HCT116 (cell line): ENCODE measurements at regions not wholly inside any gene's neighbourhood (a gene's known extent, or its start where the extent isn't known, plus 50 kb on each side); places are given as distances from the start of the nearest gene placed in this dataset.

Source experiments
- ATAC-seq: fragments of 200-7000 bp; cut with Tn5 transposase; 2 replicates; pipeline ENCODE4 v1.9.1; 2020; ENCODE audit warnings: mild to moderate bottlenecking, moderate library complexity
- BruUV-seq: library from RNA; stranded (reverse); fragments of 400-500 nt; replicated peaks from 2 replicates; lab custom pipeline; 2021; lab: Mats Ljungman, UMichigan
- CTCF ChIA-PET: fragments of 300-600 bp; sonication (Branson Sonifier 250); formaldehyde crosslinking; loops from one replicate; lab custom pipeline; 2021; ENCODE audit warnings: antibody characterized with exemption; lab: Charles Lee
- POLR2A ChIA-PET: fragments of 300-600, 350-600 bp; sonication (Branson Sonifier 250); formaldehyde crosslinking; loops from one replicate; lab custom pipeline; 2021; ENCODE audit warnings: antibody characterized with exemption; lab: Charles Lee
- RAD21 ChIA-PET, 2 experiments: fragments of 300-600 bp; sonication (Branson Sonifier 250); formaldehyde crosslinking; loops; one replicate each; lab custom pipeline; 2023; ENCODE audit warnings: low total read pairs in 2 of 2; ENCODE audit not compliant: uncharacterized antibody in 2 of 2, unreplicated experiment in 2 of 2, low non-redundant PET in 1 of 2; lab: Charles Lee
- DNase-seq: peaks from one replicate; pipeline ENCODE4 v3.0.0-alpha.2; 2010; ENCODE audit warnings: low read depth, low spot score
- H2AFZ ChIP-seq: fragments of 200-600 bp; shearing (Covaris generic), sonication (generic); 2 replicates; pipeline ENCODE4 v1.6.1; 2017; ENCODE audit warnings: low read depth, mixed run types, mixed read lengths, antibody characterized with exemption, low read length; ENCODE audit not compliant: poor library complexity, severe bottlenecking
- H3K27ac ChIP-seq: 2 replicates; pipeline ENCODE4 v1.5.1; 2012; ENCODE audit warnings: low read depth, low read length
- H3K27me3 ChIP-seq: fragments of 200-600 bp; sonication (generic); 2 replicates; pipeline ENCODE4 v1.6.1; 2016; ENCODE audit warnings: mixed run types, low read length, mixed read lengths; ENCODE audit not compliant: insufficient read depth
- H3K36me3 ChIP-seq, 2 experiments: fragments of 200-500 bp in 1 of 2; fragments of 200-600 bp in 1 of 2; sonication (Bioruptor generic) in 1 of 2; sonication (generic) in 1 of 2; 2 replicates each; pipeline versions ENCODE4 v1.5.1 to v1.6.1; 2014 to 2016; ENCODE audit warnings: low read length in 2 of 2, inconsistent platforms in 1 of 2, mixed read lengths in 1 of 2, mixed run types in 1 of 2; ENCODE audit not compliant: insufficient read depth in 2 of 2, control insufficient read depth in 1 of 2
- H3K4me1 ChIP-seq, 2 experiments: fragments of 200-600 bp in 1 of 2; sonication (generic) in 1 of 2; 2 replicates each; pipeline versions ENCODE4 v1.5.1 to v1.6.1; 2012 to 2017; ENCODE audit warnings: low read length in 2 of 2, inconsistent platforms in 1 of 2, mild to moderate bottlenecking in 1 of 2, mixed read lengths in 1 of 2, mixed run types in 1 of 2, moderate library complexity in 1 of 2; ENCODE audit not compliant: insufficient read depth in 2 of 2, control insufficient read depth in 1 of 2
- H3K4me2 ChIP-seq: fragments of 200-600 bp; sonication (generic); 2 replicates; pipeline ENCODE4 v1.6.1; 2017; ENCODE audit warnings: mixed run types, low read length, mixed read lengths
- H3K4me3 ChIP-seq, 2 experiments: fragments of 200-600 bp in 1 of 2; sonication (generic) in 1 of 2; replicated peaks in 1 of 2; 2 replicates each; pipeline ENCODE4 v1.5.1; 2011 to 2016; ENCODE audit warnings: low read length in 2 of 2, control low read depth in 1 of 2, low read depth in 1 of 2, mild to moderate bottlenecking in 1 of 2, mixed read lengths in 1 of 2, mixed run types in 1 of 2
- H3K79me2 ChIP-seq: fragments of 200-600 bp; sonication (generic); 2 replicates; pipeline ENCODE4 v1.6.1; 2017; ENCODE audit warnings: mild to moderate bottlenecking, mixed run types, low read length, moderate library complexity, mixed read lengths; ENCODE audit not compliant: insufficient read depth
- H3K9ac ChIP-seq: fragments of 200-600 bp; sonication (generic); 2 replicates; pipeline ENCODE4 v1.6.1; 2016; ENCODE audit warnings: low read length, mixed read lengths
- H3K9me2 ChIP-seq: fragments of 200-600 bp; sonication (generic), shearing (Covaris generic); 2 replicates; pipeline ENCODE4 v1.6.1; 2017; ENCODE audit warnings: mixed run types, mild to moderate bottlenecking, moderate library complexity; ENCODE audit not compliant: insufficient read depth
- H3K9me3 ChIP-seq, 2 experiments: fragments of 200-500 bp in 1 of 2; fragments of 200-600 bp in 1 of 2; sonication (Bioruptor generic) in 1 of 2; sonication (generic) in 1 of 2; 2 replicates each; pipeline ENCODE4 v1.6.1; 2014 to 2017; ENCODE audit warnings: low read length in 2 of 2, mixed read lengths in 2 of 2, inconsistent platforms in 1 of 2, low read depth in 1 of 2, mild to moderate bottlenecking in 1 of 2, mixed run types in 1 of 2, moderate library complexity in 1 of 2; ENCODE audit not compliant: control insufficient read depth in 1 of 2, insufficient read depth in 1 of 2
- H4K20me1 ChIP-seq: fragments of 200-600 bp; sonication (generic), shearing (Covaris generic); 2 replicates; pipeline ENCODE4 v1.6.1; 2017; ENCODE audit warnings: mixed run types, mild to moderate bottlenecking, moderate library complexity; ENCODE audit not compliant: insufficient read depth
- CBX3 ChIP-seq: IDR thresholded peaks from 2 replicates; pipeline ENCODE4 v1.6.1; 2012; ENCODE audit warnings: low read depth
- CTCF ChIP-seq, 3 experiments: fragments of 200-600 bp in 1 of 3; sonication (generic) in 1 of 3; IDR thresholded peaks in 2 of 3; conservative IDR thresholded peaks in 1 of 3; 2 replicates each; pipeline ENCODE4 v1.5.1; 2012 to 2017; ENCODE audit warnings: low read depth in 2 of 3, low read length in 2 of 3, antibody characterized with exemption in 1 of 3, borderline replicate concordance in 1 of 3, control low read depth in 1 of 3, mild to moderate bottlenecking in 1 of 3, mixed read lengths in 1 of 3, mixed run types in 1 of 3, moderate library complexity in 1 of 3; ENCODE audit not compliant: insufficient read depth in 1 of 3
- EGR1 ChIP-seq: IDR thresholded peaks from 2 replicates; pipeline ENCODE4 v1.6.1; 2012; ENCODE audit warnings: low read depth
- JUND ChIP-seq: IDR thresholded peaks from 2 replicates; pipeline ENCODE4 v1.6.1; 2012
- POLR2A ChIP-seq: IDR thresholded peaks from 2 replicates; pipeline ENCODE4 v1.7.0; 2011; ENCODE audit warnings: borderline replicate concordance; ENCODE audit not compliant: insufficient read depth, insufficient read length; ENCODE audit errors: extremely low read depth
- YY1 ChIP-seq: IDR thresholded peaks from 2 replicates; pipeline ENCODE4 v1.6.1; 2011; ENCODE audit warnings: low read length, low read depth, moderate library complexity, mild to moderate bottlenecking; ENCODE audit not compliant: insufficient replicate concordance; ENCODE audit errors: extremely low read depth
- ZFX ChIP-seq: fragments of 450-650 bp; IDR thresholded peaks from 2 replicates; pipeline ENCODE4 v1.6.1; 2017
- ZNF274 ChIP-seq: fragments of 200-500 bp; sonication (Bioruptor generic); IDR thresholded peaks from 2 replicates; pipeline ENCODE4 v1.6.1; 2014; ENCODE audit warnings: mild to moderate bottlenecking, low read depth, low read length, inconsistent platforms
- intact Hi-C: fragments of 100-400 bp; cut with micrococcal nuclease; formaldehyde crosslinking; loops from 2 replicates; pipeline ENCODE4 v1.10.0; 2022
- TF ChIP-seq, protein P1 (sequence below): IDR thresholded peaks from 2 replicates; pipeline ENCODE4 v1.6.1; 2012
- TF ChIP-seq, protein P2 (sequence below): IDR thresholded peaks from 2 replicates; pipeline ENCODE4 v1.6.1; 2011; ENCODE audit warnings: mild to moderate bottlenecking, low read length, moderate library complexity; ENCODE audit not compliant: insufficient replicate concordance; ENCODE audit errors: extremely low read depth

GRCh38 chr10:74760086-74760979, 66.1 kb upstream of the KAT6B start:
- no peak overlapping the region for H3K4me2 ChIP-seq
- no peak overlapping the region for H3K9ac ChIP-seq
- intact Hi-C loops: no loop called here
- no peaks in the 10 kb centered on the region for H3K9me3 ChIP-seq
- H3K27ac ChIP-seq: no peak overlapping the region
- no peak for TF ChIP-seq JUND
- no peak for TF ChIP-seq ZFX
- TF ChIP-seq, protein P1, sequence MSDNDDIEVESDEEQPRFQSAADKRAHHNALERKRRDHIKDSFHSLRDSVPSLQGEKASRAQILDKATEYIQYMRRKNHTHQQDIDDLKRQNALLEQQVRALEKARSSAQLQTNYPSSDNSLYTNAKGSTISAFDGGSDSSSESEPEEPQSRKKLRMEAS: no peak
- TF ChIP-seq CTCF (IDR thresholded peaks at IDR 0.05 in 2 of 3, conservative IDR thresholded peaks at IDR 0.05 in 1 of 3; ENCODE audit: borderline replicate concordance in 1 of 3, insufficient read depth in 1 of 3, low read depth in 2 of 3, low read length in 2 of 3): no peak
- TF ChIP-seq EGR1: no peak
- TF ChIP-seq ZNF274: no peak
- TF ChIP-seq CBX3: no peak
- TF ChIP-seq, protein P2, sequence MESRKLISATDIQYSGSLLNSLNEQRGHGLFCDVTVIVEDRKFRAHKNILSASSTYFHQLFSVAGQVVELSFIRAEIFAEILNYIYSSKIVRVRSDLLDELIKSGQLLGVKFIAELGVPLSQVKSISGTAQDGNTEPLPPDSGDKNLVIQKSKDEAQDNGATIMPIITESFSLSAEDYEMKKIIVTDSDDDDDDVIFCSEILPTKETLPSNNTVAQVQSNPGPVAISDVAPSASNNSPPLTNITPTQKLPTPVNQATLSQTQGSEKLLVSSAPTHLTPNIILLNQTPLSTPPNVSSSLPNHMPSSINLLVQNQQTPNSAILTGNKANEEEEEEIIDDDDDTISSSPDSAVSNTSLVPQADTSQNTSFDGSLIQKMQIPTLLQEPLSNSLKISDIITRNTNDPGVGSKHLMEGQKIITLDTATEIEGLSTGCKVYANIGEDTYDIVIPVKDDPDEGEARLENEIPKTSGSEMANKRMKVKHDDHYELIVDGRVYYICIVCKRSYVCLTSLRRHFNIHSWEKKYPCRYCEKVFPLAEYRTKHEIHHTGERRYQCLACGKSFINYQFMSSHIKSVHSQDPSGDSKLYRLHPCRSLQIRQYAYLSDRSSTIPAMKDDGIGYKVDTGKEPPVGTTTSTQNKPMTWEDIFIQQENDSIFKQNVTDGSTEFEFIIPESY: no peak
- TF ChIP-seq POLR2A: no peak
- no peak for TF ChIP-seq YY1
- H3K36me3 ChIP-seq: no peaks in the 10 kb centered on the region
- no peaks in the 10 kb centered on the region for H4K20me1 ChIP-seq
- CTCF ChIA-PET: no interaction called here
- H3K79me2 ChIP-seq: no peaks in the 10 kb centered on the region
- RAD21 ChIA-PET: no interaction called here
- H3K9me2 ChIP-seq: no peaks in the 10 kb centered on the region
- peaks cover 0 to 2% of the 10 kb centered on the region in 2 experiments; a peak in 1 of 4 replicates for H3K4me1 ChIP-seq
- no TSS peak for BruUV-seq
- POLR2A ChIA-PET: no interaction called here
- H3K27me3 ChIP-seq: no peaks in the 10 kb centered on the region
- H3K4me3 ChIP-seq: no peak overlapping the region
- ATAC-seq: no peak
- H2AFZ ChIP-seq: no peak overlapping the region
- no peak for DNase-seq
